A549 (cell line): ENCODE measurements at regions not wholly inside any gene's neighbourhood (a gene's known extent, or its start where the extent isn't known, plus 50 kb on each side); places are given as distances from the start of the nearest gene placed in this dataset.
"Not testable (repeated sequence)": the region's sequence is repeated elsewhere in the genome, so short reads cannot be mapped to it uniquely, and the experiment has no call there.

Experiments used
- ATAC-seq, 2 experiments: fragments of 200-7000 bp in 1 of 2; fragments of >200 bp in 1 of 2; cut with Nextera tagmentation in 1 of 2; cut with Tn5 transposase in 1 of 2; 3 replicates each; pipeline versions ENCODE4 v1.8.0 to v1.9.1; 2018 to 2020; ENCODE audit warnings: mild to moderate bottlenecking in 1 of 2, moderate library complexity in 1 of 2
- CTCF ChIA-PET: fragments of 300-600 bp; sonication (Branson Sonifier 250); formaldehyde crosslinking; extraction: SDS; loops from one replicate; lab custom pipeline; 2021; ENCODE audit warnings: antibody characterized with exemption, inconsistent platforms; lab: Yijun Ruan, JAX
- POLR2A ChIA-PET: fragments of 350-600 bp; formaldehyde crosslinking; extraction: SDS; loops from one replicate; lab custom pipeline; 2021; ENCODE audit warnings: antibody characterized with exemption, inconsistent platforms; lab: Yijun Ruan, JAX
- DNase-seq, 2 experiments: peaks; one replicate each; pipeline versions ENCODE4 v3.0.0 to v3.0.0-alpha.2; 2011 to 2016; ENCODE audit warnings: low read depth in 1 of 2, low spot score in 1 of 2
- FAIRE-seq: peaks from 2 replicates; lab custom pipeline; 2011; peaks lifted over from hg19 to GRCh38; lab: Jason Lieb, UNC
- H3K27ac ChIP-seq, 2 experiments: fragments of >200 bp; sonication (Bioruptor Twin); formaldehyde crosslinking; 3 replicates each; pipeline ENCODE4 v1.5.1; 2016 to 2017
- H3K4me1 ChIP-seq: fragments of >200 bp; sonication (Bioruptor Twin); formaldehyde crosslinking; 3 replicates; pipeline ENCODE4 v1.6.1; 2016
- H3K4me2 ChIP-seq: fragments of >200 bp; sonication (Bioruptor Twin); formaldehyde crosslinking; 3 replicates; pipeline ENCODE4 v1.6.1; 2016
- H3K4me3 ChIP-seq: fragments of >200 bp; sonication (Bioruptor Twin); formaldehyde crosslinking; 3 replicates; pipeline ENCODE4 v1.5.1; 2016
- H3K9me3 ChIP-seq: fragments of >200 bp; sonication (Bioruptor Twin); formaldehyde crosslinking; 3 replicates; pipeline ENCODE4 v1.6.1; 2016
- ATOH8 ChIP-seq: fragments of 250-450 bp; sonication (Bioruptor Pico); IDR thresholded peaks from 2 replicates; pipeline ENCODE4 v1.5.0; 2020; ENCODE audit warnings: low read depth, mild to moderate bottlenecking, moderate library complexity
- BCL3 ChIP-seq: fragments of >200 bp; sonication (Bioruptor Twin); formaldehyde crosslinking; IDR thresholded peaks from 3 replicates; pipeline ENCODE4 v1.6.1; 2016
- CBX8 ChIP-seq: fragments of 200-600 bp; sonication (generic); IDR thresholded peaks from 2 replicates; pipeline ENCODE4 v1.6.1; 2016
- E2F6 ChIP-seq: IDR thresholded peaks from 2 replicates; pipeline ENCODE4 v1.6.1; 2012; ENCODE audit warnings: low read depth, borderline replicate concordance
- ESRRA ChIP-seq: fragments of 150-350 bp; IDR thresholded peaks from 2 replicates; pipeline ENCODE4 v1.6.1; 2014; ENCODE audit warnings: mild to moderate bottlenecking, low read length, borderline replicate concordance
- FOSB ChIP-seq: fragments of 250-450 bp; sonication (Bioruptor Pico); IDR thresholded peaks from 2 replicates; pipeline ENCODE4 v1.5.0; 2020; ENCODE audit warnings: mild to moderate bottlenecking, moderate library complexity
- FOSL2 ChIP-seq, 2 experiments: fragments of 450-650 bp in 1 of 2; fragments of >200 bp in 1 of 2; sonication (Bioruptor Twin) in 1 of 2; formaldehyde crosslinking; IDR thresholded peaks; 2 replicates each; pipeline versions ENCODE4 v1.5.0 to v1.6.1; 2016 to 2020; ENCODE audit warnings: mild to moderate bottlenecking in 1 of 2, moderate library complexity in 1 of 2
- HDAC2 ChIP-seq: fragments of 200-600 bp; sonication (generic); IDR thresholded peaks from 2 replicates; pipeline ENCODE4 v1.6.1; 2016
- HMGXB4 ChIP-seq: fragments of 250-450 bp; sonication (Bioruptor Pico); IDR thresholded peaks from 2 replicates; pipeline ENCODE4 v1.5.0; 2021; ENCODE audit warnings: mild to moderate bottlenecking, moderate library complexity, borderline replicate concordance
- HOXB5 ChIP-seq: fragments of 250-450 bp; sonication (Bioruptor Pico); IDR thresholded peaks from 2 replicates; pipeline ENCODE4 v1.5.0; 2020; ENCODE audit warnings: mild to moderate bottlenecking, moderate library complexity
- JUN ChIP-seq, 2 experiments: fragments of >200 bp; sonication (Bioruptor Twin); formaldehyde crosslinking; IDR thresholded peaks; 2 replicates in 1 of 2; 3 replicates in 1 of 2; pipeline ENCODE4 v1.6.1; 2016 to 2017
- JUNB ChIP-seq: fragments of >200 bp; sonication (Bioruptor Twin); formaldehyde crosslinking; IDR thresholded peaks from 2 replicates; pipeline ENCODE4 v1.6.1; 2016
- KDM5A ChIP-seq: fragments of 200-600 bp; sonication (generic); IDR thresholded peaks from 2 replicates; pipeline ENCODE4 v1.6.1; 2016; ENCODE audit warnings: antibody characterized with exemption, mild to moderate bottlenecking
- MAFK ChIP-seq: fragments of 450-650 bp; IDR thresholded peaks from 2 replicates; pipeline ENCODE4 v1.6.1; 2014; ENCODE audit not compliant: partially characterized antibody
- MAZ ChIP-seq: fragments of 150-350 bp; IDR thresholded peaks from 2 replicates; pipeline ENCODE4 v1.6.1; 2014; ENCODE audit warnings: antibody characterized with exemption, low read depth, low read length, borderline replicate concordance
- MYC ChIP-seq: IDR thresholded peaks from 2 replicates; pipeline ENCODE4 v1.6.1; 2012; ENCODE audit warnings: mild to moderate bottlenecking, inconsistent platforms, low read length, improper control_type of control experiment, borderline replicate concordance
- PBX3 ChIP-seq: IDR thresholded peaks from 2 replicates; pipeline ENCODE4 v1.6.1; 2012
- RARB ChIP-seq: fragments of 250-450 bp; sonication (Bioruptor Pico); IDR thresholded peaks from 2 replicates; pipeline ENCODE4 v1.8.0; 2021; ENCODE audit warnings: mild to moderate bottlenecking, moderate library complexity
- SMC3 ChIP-seq: fragments of >200 bp; sonication (Bioruptor Twin); formaldehyde crosslinking; IDR thresholded peaks from 3 replicates; pipeline ENCODE4 v1.6.1; 2018; ENCODE audit warnings: inconsistent platforms
- SREBF2 ChIP-seq: fragments of 450-650 bp; IDR thresholded peaks from 2 replicates; pipeline ENCODE4 v1.6.1; 2014; ENCODE audit warnings: mild to moderate bottlenecking, moderate library complexity
- TP53 ChIP-seq: fragments of 250-450 bp; sonication (Bioruptor Pico); IDR thresholded peaks from 2 replicates; pipeline ENCODE4 v1.5.0; 2021; ENCODE audit warnings: mild to moderate bottlenecking, moderate library complexity
- ZC3H11A ChIP-seq: fragments of 450-650 bp; IDR thresholded peaks from 2 replicates; pipeline ENCODE4 v1.6.1; 2014; ENCODE audit warnings: antibody characterized with exemption, mild to moderate bottlenecking
- WGBS: methylation state at CpG from one replicate; pipeline ENCODE4 v1.1.6; 2017; ENCODE audit errors: missing lambda C conversion rate; 5-methylcytosine and 5-hydroxymethylcytosine counted together

GRCh38 chr4:125650557-125650956 is 335.8 kb downstream of the FAT4 start (continued):
- TF ChIP-seq ATOH8 (CRISPR knock-in tag) (no peak), MAFK (no peak), SMC3 (no peak), MAZ (no peak)

- CTCF ChIA-PET, H3K4me2 ChIP-seq, FAIRE-seq, POLR2A ChIA-PET, H3K4me3 ChIP-seq, DNase-seq, H3K4me1 ChIP-seq, ATAC-seq, H3K9me3 ChIP-seq, H3K27ac ChIP-seq: not testable (repeated sequence)
- WGBS, result 95% methylated on average over 16 of the region's 33 CpGs
Observed at GRCh38 chr4:125651707-125652357, 337.1 kb downstream of the FAT4 start.

- no peak for FAIRE-seq
- TF ChIP-seq HOXB5, result no peak
- no peak for TF ChIP-seq BCL3
- TF ChIP-seq TP53 (CRISPR knock-in tag), result no peak
- no peak for TF ChIP-seq KDM5A
- TF ChIP-seq FOSB (CRISPR knock-in tag), result no peak
- no peak for TF ChIP-seq HDAC2
- TF ChIP-seq ZC3H11A, result no peak
- no peak for TF ChIP-seq JUNB
- no peak for TF ChIP-seq ESRRA
- no peak for TF ChIP-seq E2F6
- no peak for TF ChIP-seq CBX8
- TF ChIP-seq MYC, result no peak
- no peak for TF ChIP-seq FOSL2 (IDR thresholded peaks at IDR 0.05)
- TF ChIP-seq FOSL2 (CRISPR knock-in tag; IDR thresholded peaks at IDR 0.05), result no peak
- no peak for TF ChIP-seq JUN (IDR thresholded peaks at IDR 0.05)
- TF ChIP-seq RARB, result no peak
- TF ChIP-seq HMGXB4, result no peak
- no peak for TF ChIP-seq SREBF2
- TF ChIP-seq PBX3, result no peak
- Histone ChIP-seq H3K4me3 (no peak overlapping the region), H3K4me2 (no peak overlapping the region), H3K4me1 (no peaks in the 10 kb centered on the region), H3K27ac (no peak overlapping the region), H3K9me3 (no peaks in the 10 kb centered on the region)
- no peak for ATAC-seq
- no peak for DNase-seq
- ChIA-PET CTCF (no interaction called here), POLR2A (no interaction called here)
Observed at GRCh38 chr4:125658773-125659172, 344.0 kb downstream of the FAT4 start.
